Prostate gland (tissue), 2 donors: ENCODE measurements at regions not wholly inside any gene's neighbourhood (a gene's known extent, or its start where the extent isn't known, plus 50 kb on each side); places are given as distances from the start of the nearest gene placed in this dataset.

ENCODE experiments used
- DNase-seq: peaks from one replicate; pipeline ENCODE4 v3.0.0-alpha.2; 2019; ENCODE audit warnings: low spot score
- H3K27ac ChIP-seq, 2 donors: fragments of 200-600 bp; sonication (generic); 2 replicates each; pipeline ENCODE4 v1.5.1; 2017 to 2019
- H3K27me3 ChIP-seq: fragments of 200-600 bp; sonication (generic); replicated peaks from 2 replicates; pipeline ENCODE4 v1.5.1; 2019; ENCODE audit not compliant: insufficient read depth
- H3K36me3 ChIP-seq, 2 donors: fragments of 200-600 bp; sonication (generic); 1 replicate in 1 of 2; 2 replicates in 1 of 2; pipeline versions ENCODE4 v1.5.1 to v1.8.1; 2017 to 2019
- H3K4me1 ChIP-seq: fragments of 200-600 bp; sonication (generic); replicated peaks from 2 replicates; pipeline ENCODE4 v1.5.1; 2019
- H3K4me3 ChIP-seq, 2 donors: fragments of 200-600 bp; sonication (generic); 2 replicates each; pipeline ENCODE4 v1.5.1; 2017 to 2019
- H3K9me3 ChIP-seq: fragments of 200-600 bp; sonication (generic); 2 replicates; pipeline ENCODE4 v1.5.1; 2017
- POLR2A ChIP-seq: fragments of 450-650 bp; IDR thresholded peaks from one replicate; pipeline ENCODE4 v1.6.1; 2016; ENCODE audit warnings: antibody characterized with exemption, mild to moderate bottlenecking
- POLR2AphosphoS5 ChIP-seq: sonication (generic); formaldehyde crosslinking; IDR thresholded peaks from one replicate; pipeline ENCODE4 v1.6.1; 2017; ENCODE audit warnings: antibody characterized with exemption
- WGBS: methylation state at CpG from one replicate; pipeline ENCODE4 v1.1.5; 2018; 5-methylcytosine and 5-hydroxymethylcytosine counted together
- intact Hi-C: fragments of 100-400 bp; cut with DNase I; formaldehyde crosslinking; loops from one replicate; pipeline ENCODE4 v1.14.2; 2022
- TF ChIP-seq, protein P1 (sequence below), 4 experiments: fragments of 200-600 bp in 2 of 4; fragments of 450-650 bp in 2 of 4; sonication (generic) in 2 of 4; IDR thresholded peaks; 1 replicate in 3 of 4; 2 replicates in 1 of 4; pipeline ENCODE4 v1.5.1; 2016 to 2019; ENCODE audit warnings: antibody characterized with exemption in 4 of 4, mild to moderate bottlenecking in 2 of 4, moderate library complexity in 2 of 4

DNA sequence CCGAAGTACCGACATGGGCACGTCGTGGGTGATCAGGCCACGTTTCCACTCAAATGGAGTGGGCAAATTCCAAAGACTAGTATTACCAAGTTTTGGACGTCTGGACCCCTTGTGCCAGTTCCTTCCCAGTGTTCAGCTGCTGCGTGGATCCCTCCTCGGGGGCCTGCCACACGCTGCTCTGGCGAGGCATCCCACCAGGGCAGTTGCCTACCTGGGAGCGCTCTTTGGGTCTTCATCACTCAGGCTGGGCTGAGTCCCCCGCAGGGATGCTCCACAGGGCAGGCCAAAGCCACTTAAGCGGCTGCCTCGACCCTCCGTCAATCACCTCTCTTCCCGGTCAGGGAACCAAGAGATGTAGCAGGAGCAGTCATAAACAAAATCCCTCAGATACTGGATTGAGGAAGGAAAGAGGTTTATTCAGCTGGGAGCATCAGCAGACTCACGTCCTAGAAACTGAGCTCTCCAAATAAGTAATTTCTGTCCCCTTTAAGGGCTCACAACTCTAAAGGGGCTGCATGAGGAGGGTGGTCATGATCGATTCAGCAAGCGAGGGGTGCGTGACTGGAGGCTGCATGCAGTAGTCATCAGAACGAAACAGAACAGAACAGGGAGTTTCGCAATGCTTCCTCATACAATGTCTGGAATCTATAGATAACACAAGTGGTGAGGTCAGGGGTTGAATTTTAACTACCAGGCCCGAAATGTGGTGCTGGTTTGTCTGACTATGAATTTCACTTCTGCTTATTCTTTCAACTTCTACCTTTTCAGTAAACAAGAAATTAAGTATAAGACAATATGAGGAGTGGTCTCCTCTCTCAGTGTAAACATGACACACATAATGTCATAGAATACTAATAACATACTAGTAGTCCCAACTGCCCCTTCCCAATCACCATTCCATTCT lies 998.6 kb upstream of the NCAM2 start:
- Histone ChIP-seq H3K27me3 (no peaks in the 10 kb centered on the region), H3K36me3 (no peaks in the 10 kb centered on the region), H3K4me3 (no peak overlapping the region), H3K9me3 (no peaks in the 10 kb centered on the region), H3K4me1 (no peaks in the 10 kb centered on the region), H3K27ac (no peak overlapping the region)
- TF ChIP-seq POLR2A (no peak), POLR2AphosphoS5 (no peak)
- TF ChIP-seq, protein P1, sequence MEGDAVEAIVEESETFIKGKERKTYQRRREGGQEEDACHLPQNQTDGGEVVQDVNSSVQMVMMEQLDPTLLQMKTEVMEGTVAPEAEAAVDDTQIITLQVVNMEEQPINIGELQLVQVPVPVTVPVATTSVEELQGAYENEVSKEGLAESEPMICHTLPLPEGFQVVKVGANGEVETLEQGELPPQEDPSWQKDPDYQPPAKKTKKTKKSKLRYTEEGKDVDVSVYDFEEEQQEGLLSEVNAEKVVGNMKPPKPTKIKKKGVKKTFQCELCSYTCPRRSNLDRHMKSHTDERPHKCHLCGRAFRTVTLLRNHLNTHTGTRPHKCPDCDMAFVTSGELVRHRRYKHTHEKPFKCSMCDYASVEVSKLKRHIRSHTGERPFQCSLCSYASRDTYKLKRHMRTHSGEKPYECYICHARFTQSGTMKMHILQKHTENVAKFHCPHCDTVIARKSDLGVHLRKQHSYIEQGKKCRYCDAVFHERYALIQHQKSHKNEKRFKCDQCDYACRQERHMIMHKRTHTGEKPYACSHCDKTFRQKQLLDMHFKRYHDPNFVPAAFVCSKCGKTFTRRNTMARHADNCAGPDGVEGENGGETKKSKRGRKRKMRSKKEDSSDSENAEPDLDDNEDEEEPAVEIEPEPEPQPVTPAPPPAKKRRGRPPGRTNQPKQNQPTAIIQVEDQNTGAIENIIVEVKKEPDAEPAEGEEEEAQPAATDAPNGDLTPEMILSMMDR (IDR thresholded peaks at IDR 0.05) = no peak
- intact Hi-C loops = no loop called here
- WGBS = 86% methylated on average over 23 of the region's 23 CpGs
- DNase-seq = no peak

GRCh38 chr21:20004367-20004766 lies 993.8 kb upstream of the NCAM2 start:
- no peaks in the 10 kb centered on the region for H3K27me3 ChIP-seq
- TF ChIP-seq, protein P1 (IDR thresholded peaks at IDR 0.05) = no peak
- TF ChIP-seq POLR2AphosphoS5 (no peak), POLR2A (no peak)
- H3K4me3 ChIP-seq = no peak overlapping the region
- H3K9me3 ChIP-seq = no peaks in the 10 kb centered on the region
- whole genome bisulfite sequencing = 78% methylated on average over 3 of the region's 3 CpGs
- H3K27ac ChIP-seq = no peak overlapping the region
- intact Hi-C loops = no loop called here
- no peak for DNase-seq
- no peaks in the 10 kb centered on the region for H3K36me3 ChIP-seq
- H3K4me1 ChIP-seq = no peaks in the 10 kb centered on the region

DNA sequence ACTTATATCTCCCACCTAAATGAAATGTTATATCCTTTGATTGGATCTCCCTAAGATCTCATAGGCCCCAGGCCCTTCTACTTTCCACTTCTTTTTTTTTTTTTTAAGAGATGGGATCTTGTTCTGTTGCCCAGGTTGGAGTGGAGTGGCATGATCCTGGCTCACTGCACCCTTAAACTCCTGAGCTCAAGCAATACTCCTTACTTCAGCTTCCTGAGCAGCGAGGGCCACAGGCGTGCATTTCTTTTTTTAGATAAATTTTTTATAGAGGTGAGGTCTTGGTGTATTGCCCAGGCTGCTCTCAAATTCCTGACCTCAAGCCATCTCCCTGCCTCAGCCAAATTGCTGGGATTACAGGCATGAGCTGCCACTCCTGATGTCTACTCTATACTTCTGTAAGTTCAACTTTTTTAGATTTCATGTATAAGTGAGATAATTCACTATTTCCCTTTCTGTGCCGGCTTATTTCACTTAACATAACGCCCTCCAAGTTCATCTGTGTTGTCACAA lies 987.5 kb upstream of the NCAM2 start:
- WGBS = 67% methylated on average over 4 of the region's 4 CpGs
- intact Hi-C loops = no loop called here
- TF ChIP-seq POLR2AphosphoS5 = no peak
- TF ChIP-seq, protein P1 (IDR thresholded peaks at IDR 0.05) = no peak
- no peak for TF ChIP-seq POLR2A

DNA sequence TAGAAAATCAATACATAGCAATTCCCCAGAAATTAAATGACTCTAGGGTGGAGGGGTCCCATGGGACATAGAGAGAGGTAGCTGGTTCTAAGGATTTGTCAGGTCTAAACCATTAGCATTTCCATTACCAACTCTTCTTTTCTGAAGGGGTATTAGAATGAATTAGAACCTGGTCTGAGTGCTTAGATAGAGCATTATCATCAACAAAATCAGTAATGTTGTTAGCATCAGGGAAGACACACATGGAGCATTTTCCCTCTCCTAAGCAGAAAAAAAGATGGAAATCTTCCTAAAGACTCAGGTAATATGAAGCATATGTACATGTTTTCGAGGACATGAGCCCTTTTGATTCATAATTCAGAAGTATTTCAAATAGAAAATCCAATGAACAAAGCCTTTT lies 984.4 kb upstream of the NCAM2 start:
- intact Hi-C loops = no loop called here
- H3K27ac ChIP-seq = no peak overlapping the region
- no peak for DNase-seq
- H3K4me3 ChIP-seq = no peak overlapping the region
- no peaks in the 10 kb centered on the region for H3K9me3 ChIP-seq
- WGBS = 64% methylated on average over 1 of the region's 1 CpG
- H3K4me1 ChIP-seq = no peaks in the 10 kb centered on the region
- TF ChIP-seq POLR2A (no peak), POLR2AphosphoS5 (no peak)
- no peaks in the 10 kb centered on the region for H3K36me3 ChIP-seq
- no peaks in the 10 kb centered on the region for H3K27me3 ChIP-seq

More for the DNA sequence above, 987.5 kb upstream of the NCAM2 start:
- Histone ChIP-seq H3K36me3 (no peaks in the 10 kb centered on the region), H3K9me3 (no peaks in the 10 kb centered on the region), H3K4me1 (no peaks in the 10 kb centered on the region), H3K27ac (no peak overlapping the region), H3K4me3 (no peak overlapping the region), H3K27me3 (no peaks in the 10 kb centered on the region)
- DNase-seq = no peak

DNA sequence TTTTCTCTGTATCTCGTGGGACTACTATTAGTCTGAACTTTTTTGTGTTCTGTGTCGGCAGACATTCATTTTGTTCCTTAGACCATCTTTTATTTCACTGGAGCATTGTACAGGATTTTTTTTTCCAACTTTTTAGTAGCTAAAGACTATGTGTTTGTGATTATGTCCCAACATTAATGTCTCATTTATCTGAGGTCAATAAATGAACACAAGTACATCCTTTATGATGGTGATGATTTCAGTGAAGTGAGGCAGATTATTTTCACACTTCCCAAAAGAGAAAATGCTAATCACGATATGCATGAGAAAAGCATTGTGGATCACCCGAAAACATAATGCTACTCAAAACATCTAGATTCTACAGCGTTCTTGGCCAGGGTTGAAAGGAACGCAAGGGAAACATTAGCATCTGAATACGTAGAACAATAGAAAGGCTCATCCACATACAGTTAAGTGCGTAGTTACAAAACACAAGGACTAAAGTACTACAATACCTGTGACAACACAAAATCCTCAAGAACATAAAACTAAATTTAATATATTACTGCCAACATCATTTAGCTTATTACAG lies 981.7 kb upstream of the NCAM2 start:
- Histone ChIP-seq H3K27me3 (no peaks in the 10 kb centered on the region), H3K36me3 (no peaks in the 10 kb centered on the region), H3K9me3 (no peaks in the 10 kb centered on the region), H3K4me3 (no peak overlapping the region), H3K27ac (no peak overlapping the region), H3K4me1 (no peaks in the 10 kb centered on the region)
- TF ChIP-seq POLR2A = no peak
- TF ChIP-seq, protein P1 (IDR thresholded peaks at IDR 0.05) = no peak
- no peak for TF ChIP-seq POLR2AphosphoS5
- intact Hi-C loops = no loop called here
- 87% methylated on average over 8 of the region's 8 CpGs for WGBS
- no peak for DNase-seq
